K562 (cell line): ENCODE measurements at regions not wholly inside any gene's neighbourhood (a gene's known extent, or its start where the extent isn't known, plus 50 kb on each side); places are given as distances from the start of the nearest gene placed in this dataset.

Source experiments
- ARNT ChIP-seq, 2 experiments: fragments of 450-650 bp; IDR thresholded peaks; 2 replicates each; pipeline ENCODE4 v1.6.1; 2016; ENCODE audit warnings: mild to moderate bottlenecking in 1 of 2
- CCNT2 ChIP-seq: IDR thresholded peaks from 2 replicates; pipeline ENCODE4 v1.6.1; 2011; ENCODE audit warnings: borderline replicate concordance, low read depth, mild to moderate bottlenecking, moderate library complexity, mixed read lengths, low read length; ENCODE audit not compliant: insufficient read length; ENCODE audit errors: extremely low read depth
- KDM4B ChIP-seq, 2 experiments: fragments of 450-650 bp in 1 of 2; sonication (generic) in 1 of 2; IDR thresholded peaks; 2 replicates each; pipeline ENCODE4 v1.6.1; 2016 to 2017; ENCODE audit warnings: borderline replicate concordance in 2 of 2, antibody characterized with exemption in 1 of 2, low read depth in 1 of 2, mild to moderate bottlenecking in 1 of 2
- L3MBTL2 ChIP-seq: fragments of 450-650 bp; IDR thresholded peaks from 2 replicates; pipeline ENCODE4 v1.6.1; 2016; ENCODE audit warnings: mild to moderate bottlenecking, moderate library complexity
- MEF2A ChIP-seq: IDR thresholded peaks from 2 replicates; pipeline ENCODE4 v1.6.1; 2011; ENCODE audit warnings: low read depth, mild to moderate bottlenecking, low read length, moderate library complexity; ENCODE audit not compliant: control insufficient read depth
- MTA3 ChIP-seq: fragments of 450-650 bp; formaldehyde crosslinking; IDR thresholded peaks from 2 replicates; pipeline ENCODE4 v1.6.1; 2017; ENCODE audit warnings: mild to moderate bottlenecking, borderline replicate concordance
- NCOA6 ChIP-seq: fragments of 450-650 bp; IDR thresholded peaks from 2 replicates; pipeline ENCODE4 v1.6.1; 2017; ENCODE audit warnings: mild to moderate bottlenecking
- NFRKB ChIP-seq: fragments of 450-650 bp; IDR thresholded peaks from 2 replicates; pipeline ENCODE4 v1.6.1; 2016; ENCODE audit warnings: low read depth
- POLR2G ChIP-seq: fragments of 200-400 bp; formaldehyde crosslinking; IDR thresholded peaks from 2 replicates; pipeline ENCODE4 v1.6.1; 2017; ENCODE audit warnings: low read depth, mild to moderate bottlenecking, antibody characterized with exemption, low read length, moderate library complexity
- SRSF1 ChIP-seq: fragments of 200-400 bp; formaldehyde crosslinking; IDR thresholded peaks from 2 replicates; pipeline ENCODE4 v1.6.1; 2017; ENCODE audit warnings: mild to moderate bottlenecking, low read depth, low read length, moderate library complexity
- TFAP4 ChIP-seq: sonication (generic); formaldehyde crosslinking; IDR thresholded peaks from 2 replicates; pipeline ENCODE4 v1.8.0; 2022; ENCODE audit warnings: missing genetic modification reagents, mild to moderate bottlenecking, moderate library complexity, borderline replicate concordance
- ZBTB11 ChIP-seq, 3 experiments: fragments of 200-800 bp in 1 of 3; fragments of 250-450 bp in 1 of 3; fragments of 450-650 bp in 1 of 3; sonication (Bioruptor Pico) in 1 of 3; sonication (Bioruptor generic) in 1 of 3; formaldehyde crosslinking in 1 of 3; IDR thresholded peaks; 2 replicates each; pipeline versions ENCODE4 v1.6.1 to v1.8.0; 2016 to 2022; ENCODE audit warnings: mild to moderate bottlenecking in 2 of 3, missing genetic modification characterization in 2 of 3, missing compliant biosample characterization in 1 of 3, moderate library complexity in 1 of 3
- ZNF263 ChIP-seq: sonication (generic); formaldehyde crosslinking; IDR thresholded peaks from 2 replicates; pipeline ENCODE4 v1.8.0; 2022; ENCODE audit warnings: mild to moderate bottlenecking, missing genetic modification reagents, borderline replicate concordance
- ZNF318 ChIP-seq, 2 experiments: fragments of 450-650 bp; IDR thresholded peaks; 2 replicates each; pipeline ENCODE4 v1.6.1; 2016; ENCODE audit warnings: mild to moderate bottlenecking in 2 of 2, borderline replicate concordance in 1 of 2, low read depth in 1 of 2, moderate library complexity in 1 of 2

- no peak for TF ChIP-seq ZNF318 (IDR thresholded peaks at IDR 0.05; ENCODE audit: borderline replicate concordance in 1 of 2, low read depth in 1 of 2)
- no peak for TF ChIP-seq NCOA6
- peak; percentile 12; the same call in 1 of the 2 replicates for TF ChIP-seq L3MBTL2
- TF ChIP-seq KDM4B (IDR thresholded peaks at IDR 0.05; ENCODE audit: borderline replicate concordance in 2 of 2, low read depth in 1 of 2) = no peak
- 0 out of 2 replicates have a peak, but pooled peaks have one; percentile 9 for TF ChIP-seq POLR2G
- TF ChIP-seq ARNT (IDR thresholded peaks at IDR 0.05) = no peak
- TF ChIP-seq ZNF263 = peak; percentile 93
- no peak for TF ChIP-seq NFRKB
- TF ChIP-seq ZBTB11 (CRISPR knock-in tag; IDR thresholded peaks at IDR 0.05) = peak in 1 of 3 experiments; percentile 17; a peak in 1 of 6 replicates
- TF ChIP-seq SRSF1 = no peak
- peak; percentile 32; the same call in 1 of the 2 replicates for TF ChIP-seq TFAP4 (CRISPR knock-in tag)
- TF ChIP-seq MEF2A = peak; percentile 66; the same call in 1 of the 2 replicates
- TF ChIP-seq MTA3 = no peak
- TF ChIP-seq CCNT2 = peak; percentile 6
These were observed 56.6 kb upstream of the BCOR start (continued) for GRCh38 chrX:40154250-40154852.
